Adipocyte (in vitro differentiated cells): ENCODE measurements at regions not wholly inside any gene's neighbourhood (a gene's known extent, or its start where the extent isn't known, plus 50 kb on each side); places are given as distances from the start of the nearest gene placed in this dataset.
"Not testable (repeated sequence)": the region's sequence is repeated elsewhere in the genome, so short reads cannot be mapped to it uniquely, and the experiment has no call there.

Source experiments
- DNase-seq: peaks from one replicate; pipeline ENCODE4 v3.0.0-alpha.2; 2015; ENCODE audit warnings: low read depth
- H3K27me3 ChIP-seq: replicated peaks from 2 replicates; pipeline ENCODE4 v1.7.0; 2013; ENCODE audit warnings: mild to moderate bottlenecking, low read length, moderate library complexity; ENCODE audit not compliant: control insufficient read depth, insufficient read depth
- H3K36me3 ChIP-seq: 2 replicates; pipeline ENCODE4 v1.7.0; 2013; ENCODE audit warnings: low read length, mild to moderate bottlenecking, moderate library complexity; ENCODE audit not compliant: control insufficient read depth, insufficient read depth, severe bottlenecking
- H3K4me1 ChIP-seq: 2 replicates; pipeline ENCODE4 v1.7.0; 2013; ENCODE audit warnings: mild to moderate bottlenecking, low read length, moderate library complexity; ENCODE audit not compliant: control insufficient read depth, insufficient read depth
- H3K4me3 ChIP-seq: 2 replicates; pipeline ENCODE4 v1.7.0; 2013; ENCODE audit warnings: mild to moderate bottlenecking, low read length, moderate library complexity
- H3K9ac ChIP-seq: 2 replicates; pipeline ENCODE4 v1.7.0; 2013; ENCODE audit warnings: mild to moderate bottlenecking, low read length, moderate library complexity
- H3K9me3 ChIP-seq: 2 replicates; pipeline ENCODE4 v1.7.0; 2013; ENCODE audit warnings: mild to moderate bottlenecking, low read length, moderate library complexity; ENCODE audit not compliant: control insufficient read depth

DNA sequence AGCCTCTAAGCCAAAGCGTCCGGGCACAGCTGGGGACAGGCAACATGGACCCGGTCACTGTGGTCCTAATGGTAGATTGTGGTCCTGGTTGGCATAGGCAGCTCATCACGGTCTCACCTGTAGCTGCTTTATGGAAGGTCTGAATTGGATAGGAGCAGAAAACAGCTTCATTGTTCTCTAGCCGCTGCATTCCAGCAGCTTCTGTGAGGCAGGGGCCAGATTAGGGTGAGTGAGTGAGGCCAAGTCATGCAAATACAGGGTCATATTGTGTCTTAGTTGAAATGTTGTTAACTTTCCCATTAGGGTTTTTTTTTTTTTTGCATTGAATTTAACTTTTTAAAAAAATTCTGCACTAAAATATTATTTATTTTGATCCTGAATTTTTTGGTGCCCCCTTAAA lies 105.4 kb upstream of the SULF2 start:
- not testable (repeated sequence) for H3K4me3 ChIP-seq, H3K36me3 ChIP-seq, DNase-seq, H3K9me3 ChIP-seq, H3K4me1 ChIP-seq, H3K9ac ChIP-seq
- H3K27me3 ChIP-seq, result peaks cover 27% of the 10 kb centered on the region

GRCh38 chr20:47889751-47890150 lies 104.5 kb upstream of the SULF2 start:
- not testable (repeated sequence) for H3K9me3 ChIP-seq, H3K9ac ChIP-seq, H3K4me3 ChIP-seq, DNase-seq, H3K36me3 ChIP-seq, H3K4me1 ChIP-seq
- H3K27me3 ChIP-seq, result peaks cover 34% of the 10 kb centered on the region

GRCh38 chr20:47888351-47888750 lies 103.1 kb upstream of the SULF2 start:
- Histone ChIP-seq H3K4me3 (no peak overlapping the region), H3K4me1 (no peaks in the 10 kb centered on the region), H3K27me3 (peaks cover 47% of the 10 kb centered on the region), H3K9ac (no peak overlapping the region), H3K36me3 (no peaks in the 10 kb centered on the region), H3K9me3 (no peaks in the 10 kb centered on the region)
- DNase-seq, result no peak

DNA sequence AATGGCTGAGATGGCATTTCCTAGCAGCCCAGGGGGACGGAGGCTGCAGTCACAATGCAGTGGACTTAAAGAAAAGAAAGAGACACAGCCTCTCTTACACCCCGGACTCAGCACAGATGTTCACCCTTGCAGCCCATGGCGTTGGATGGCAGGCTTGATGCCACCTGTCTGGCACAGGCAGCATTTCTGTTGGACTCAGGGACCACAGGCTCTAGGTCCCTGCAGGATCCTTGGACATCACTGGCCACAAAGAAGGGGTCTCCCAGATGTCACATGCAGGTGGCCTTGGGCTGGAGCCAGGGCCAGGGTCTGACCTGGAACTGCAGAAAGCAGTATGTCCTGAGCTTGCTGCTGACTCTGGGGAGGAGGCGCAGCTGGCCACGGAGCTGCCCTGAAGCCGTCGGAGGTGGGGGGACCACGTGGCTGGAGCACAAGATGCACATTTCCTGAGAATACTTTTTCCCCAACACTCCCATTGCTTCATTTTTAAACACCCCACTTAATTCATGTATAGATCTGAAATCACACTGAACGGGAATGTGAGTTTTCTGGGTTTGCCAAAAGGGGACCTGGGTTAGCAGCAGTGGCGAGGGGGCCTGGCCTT lies 102.3 kb upstream of the SULF2 start:
- peaks cover 49% of the 10 kb centered on the region for H3K27me3 ChIP-seq
- H3K4me3 ChIP-seq, result no peak overlapping the region
- no peaks in the 10 kb centered on the region for H3K36me3 ChIP-seq
- no peaks in the 10 kb centered on the region for H3K9me3 ChIP-seq
- no peak for DNase-seq
- H3K4me1 ChIP-seq, result no peaks in the 10 kb centered on the region
- H3K9ac ChIP-seq, result no peak overlapping the region

DNA sequence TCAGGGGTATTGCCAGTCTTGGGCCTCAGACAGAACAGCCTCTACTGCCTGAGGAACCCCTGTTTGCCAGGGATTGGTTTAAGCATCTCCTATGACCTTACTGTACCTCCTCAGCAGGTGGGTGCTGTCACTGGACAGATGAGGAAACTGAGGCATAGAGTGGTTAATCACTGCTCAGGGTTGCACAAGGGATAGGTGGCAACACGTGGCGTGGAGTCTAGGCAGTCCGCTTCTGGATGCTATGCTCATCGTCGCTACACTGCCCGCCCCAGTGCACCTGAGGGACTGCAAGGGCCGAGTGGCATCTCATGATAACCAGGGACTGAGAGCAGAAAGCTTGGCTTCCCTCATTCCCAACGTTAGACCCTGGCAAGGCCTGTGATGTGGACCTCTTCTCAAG lies 101.8 kb upstream of the SULF2 start:
- Histone ChIP-seq H3K27me3 (peaks cover 49% of the 10 kb centered on the region), H3K36me3 (no peaks in the 10 kb centered on the region), H3K4me3 (no peak overlapping the region), H3K9ac (no peak overlapping the region), H3K4me1 (no peaks in the 10 kb centered on the region), H3K9me3 (no peaks in the 10 kb centered on the region)
- DNase-seq, result no peak

- H3K4me3 ChIP-seq, result no peak overlapping the region
- no peak for DNase-seq
- no peak overlapping the region for H3K9ac ChIP-seq
Observed at GRCh38 chr20:47886454-47887041, 101.3 kb upstream of the SULF2 start.

DNA sequence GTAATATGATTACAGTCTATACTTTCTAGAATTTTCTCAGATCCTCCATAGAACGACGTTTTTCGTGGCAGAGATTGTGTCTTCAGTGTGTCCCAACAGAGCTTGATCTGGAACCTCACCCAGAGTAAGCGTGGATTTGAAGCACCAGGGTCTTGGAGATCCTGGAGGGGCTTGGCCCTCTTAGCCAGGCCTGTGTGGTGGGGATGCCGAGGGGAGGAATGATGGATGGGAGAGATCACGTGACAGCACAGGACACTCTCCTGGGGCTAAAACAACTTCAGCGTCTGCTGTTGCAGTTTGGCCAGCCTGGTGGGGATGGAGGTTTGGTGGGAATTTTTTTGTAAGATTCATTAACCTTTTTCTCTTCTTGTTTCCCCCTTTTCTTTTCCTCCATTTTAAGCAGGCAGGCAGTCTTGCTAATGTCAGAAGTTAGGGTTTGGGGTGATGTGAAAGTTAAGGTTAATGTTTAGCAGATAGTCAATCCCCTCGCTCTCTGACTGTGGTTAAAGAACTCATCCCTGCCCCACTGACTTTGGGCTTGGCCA lies 100.7 kb upstream of the SULF2 start:
- no peak for DNase-seq
- H3K36me3 ChIP-seq, result no peaks in the 10 kb centered on the region
- H3K9ac ChIP-seq, result no peak overlapping the region
- H3K9me3 ChIP-seq, result no peaks in the 10 kb centered on the region
- H3K4me1 ChIP-seq, result no peaks in the 10 kb centered on the region
- H3K4me3 ChIP-seq, result no peak overlapping the region
- peaks cover 49% of the 10 kb centered on the region for H3K27me3 ChIP-seq

More at GRCh38 chr20:47886454-47887041, 101.3 kb upstream of the SULF2 start:
- Histone ChIP-seq H3K36me3 (no peaks in the 10 kb centered on the region), H3K4me1 (no peaks in the 10 kb centered on the region), H3K9me3 (no peaks in the 10 kb centered on the region), H3K27me3 (peaks cover 49% of the 10 kb centered on the region)

- not testable (repeated sequence) for H3K36me3 ChIP-seq, H3K4me1 ChIP-seq, H3K9ac ChIP-seq, H3K4me3 ChIP-seq, H3K9me3 ChIP-seq, DNase-seq
- H3K27me3 ChIP-seq, result peaks cover 49% of the 10 kb centered on the region
Observed at GRCh38 chr20:47883940-47884339, 98.7 kb upstream of the SULF2 start.

- Histone ChIP-seq H3K4me1 (no peaks in the 10 kb centered on the region), H3K36me3 (no peaks in the 10 kb centered on the region), H3K9me3 (no peaks in the 10 kb centered on the region), H3K4me3 (no peak overlapping the region), H3K27me3 (peaks cover 53% of the 10 kb centered on the region), H3K9ac (no peak overlapping the region)
- DNase-seq, result no peak
Observed at GRCh38 chr20:47883186-47883585, 97.9 kb upstream of the SULF2 start.

DNA sequence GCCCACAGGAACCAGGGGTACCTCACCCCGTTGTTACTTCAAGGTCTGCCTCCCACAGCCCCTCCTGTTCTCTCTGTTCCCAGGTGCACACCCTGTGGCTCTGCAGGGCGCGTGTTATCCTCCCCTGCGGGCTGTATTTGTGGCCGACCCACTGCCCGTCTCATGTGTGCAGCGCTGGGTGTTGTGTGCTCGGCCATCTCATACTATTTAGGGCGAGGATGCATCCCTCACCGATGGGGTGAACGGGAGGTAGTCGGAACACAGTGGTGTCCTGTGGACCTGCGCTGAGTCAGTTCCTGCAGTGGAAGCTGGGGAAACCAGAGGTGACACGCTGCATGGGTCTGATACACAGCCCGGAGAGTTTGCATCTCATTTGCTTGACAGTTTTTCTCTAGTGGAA lies 94.5 kb upstream of the SULF2 start:
- H3K4me3 ChIP-seq, result no peak overlapping the region
- H3K36me3 ChIP-seq, result no peaks in the 10 kb centered on the region
- no peaks in the 10 kb centered on the region for H3K4me1 ChIP-seq
- DNase-seq, result no peak
- H3K27me3 ChIP-seq, result peaks cover 37% of the 10 kb centered on the region
- no peaks in the 10 kb centered on the region for H3K9me3 ChIP-seq
- no peak overlapping the region for H3K9ac ChIP-seq

- Histone ChIP-seq H3K4me1 (no peaks in the 10 kb centered on the region), H3K27me3 (peaks cover 26% of the 10 kb centered on the region), H3K9me3 (no peaks in the 10 kb centered on the region), H3K36me3 (no peaks in the 10 kb centered on the region), H3K4me3 (no peak overlapping the region), H3K9ac (no peak overlapping the region)
- DNase-seq, result no peak
Observed at GRCh38 chr20:47878601-47879027, 93.3 kb upstream of the SULF2 start.
